ENCODE measurements at regions not wholly inside any gene's neighbourhood (a gene's known extent, or its start where the extent isn't known, plus 50 kb on each side); places are given as distances from the start of the nearest gene placed in this dataset.

DNA sequence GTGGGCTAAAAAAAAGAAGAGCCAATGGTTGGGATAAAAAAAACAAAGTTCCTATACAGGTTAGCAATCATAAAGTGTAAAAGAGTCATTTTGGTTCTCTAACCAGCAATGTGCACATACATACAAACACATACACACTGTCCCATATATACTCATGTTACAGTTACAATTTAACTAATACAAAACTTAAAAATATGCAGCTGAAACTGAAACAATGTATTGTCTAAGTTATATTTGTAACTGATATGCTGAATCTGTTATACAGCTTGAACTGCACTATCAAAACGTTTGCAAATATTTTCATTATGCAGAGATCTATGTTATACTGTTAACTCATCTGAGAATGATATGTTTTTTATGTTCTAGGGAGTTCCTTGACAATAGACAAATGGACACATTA lies 173.7 kb downstream of the KLF12 start:
- DNase-seq = no peak

DNA sequence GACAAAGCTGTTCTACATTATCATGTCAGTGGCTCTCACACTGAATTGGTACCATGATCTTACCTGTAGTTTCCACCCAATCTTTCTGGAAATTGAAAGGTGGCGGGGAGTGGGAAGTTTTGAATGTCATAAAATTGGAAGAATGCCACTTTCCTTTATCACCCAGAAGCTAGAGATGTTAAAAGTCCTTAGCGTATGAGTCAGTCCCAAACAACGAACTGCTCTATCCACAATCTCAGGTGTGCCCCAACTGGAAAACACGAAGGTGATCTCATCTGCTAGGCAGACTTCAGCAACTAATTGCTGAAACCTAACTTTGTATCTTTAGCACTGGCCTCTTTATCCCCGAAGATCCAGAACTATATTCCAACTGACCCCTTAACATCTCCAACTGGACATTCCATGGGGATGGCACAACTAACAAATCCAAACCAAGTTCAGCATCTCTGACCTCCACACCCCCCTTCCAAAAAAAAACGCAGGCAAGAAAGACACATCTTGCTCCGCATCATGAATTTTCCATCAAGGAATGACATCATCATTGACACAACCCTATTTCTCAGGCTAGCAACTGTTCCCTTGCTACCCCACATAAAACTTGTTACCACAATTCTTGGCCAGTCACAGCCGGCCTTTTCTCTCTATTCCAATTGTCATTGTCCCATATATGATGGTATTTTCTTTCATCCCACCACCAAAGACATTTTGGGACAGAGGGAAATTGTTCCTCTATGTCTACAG lies 175.4 kb downstream of the KLF12 start:
- DNase-seq = no peak

DNA sequence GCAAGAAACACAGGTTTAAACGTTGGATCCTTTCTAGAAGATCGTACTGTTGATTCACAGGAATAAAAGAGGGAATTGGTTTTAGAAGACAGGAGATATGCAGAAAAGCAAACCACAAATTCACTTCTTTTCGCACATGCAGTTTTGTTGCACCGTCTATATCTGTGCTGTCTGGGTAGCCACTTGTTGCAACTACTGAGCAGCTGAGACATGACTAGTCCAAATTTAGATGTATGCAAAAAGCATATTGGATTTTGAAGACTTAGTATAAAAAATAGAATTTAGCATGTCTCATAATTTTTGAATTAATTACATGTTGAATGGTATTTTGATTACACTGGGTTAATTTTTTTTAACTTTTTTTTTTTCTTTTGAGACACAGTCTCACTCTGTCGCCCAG lies 176.3 kb downstream of the KLF12 start:
- DNase-seq = no peak

DNA sequence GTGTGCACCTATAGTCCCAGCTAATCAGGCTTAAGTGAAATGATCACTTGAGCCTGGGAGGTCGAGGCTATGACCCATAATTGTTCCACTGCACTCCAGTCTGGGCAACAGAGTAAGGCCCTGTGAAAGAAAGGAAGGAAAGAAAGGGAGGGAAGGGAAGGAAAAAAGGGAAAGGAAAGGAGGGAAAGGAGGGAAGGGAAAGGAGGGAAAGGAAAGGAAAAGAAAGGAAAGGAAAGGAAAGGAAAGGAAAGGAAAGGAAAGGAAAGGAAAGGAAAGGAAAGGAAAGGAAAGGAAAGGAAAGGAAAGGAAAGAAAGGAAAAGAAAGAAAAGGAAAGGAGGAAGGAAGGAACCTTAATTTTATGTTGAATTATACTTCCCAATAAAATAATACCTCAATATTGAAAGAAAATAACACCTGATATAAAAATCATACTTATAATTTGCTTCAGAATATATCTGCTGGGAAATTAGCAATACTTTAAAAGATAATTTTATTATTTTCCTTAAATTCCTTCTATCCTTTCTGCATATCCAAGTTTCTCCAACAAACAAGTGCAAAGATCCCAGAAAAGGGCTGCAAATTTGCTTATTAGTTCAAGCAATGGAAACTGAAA lies 177.3 kb downstream of the KLF12 start:
- no peak for DNase-seq

DNA sequence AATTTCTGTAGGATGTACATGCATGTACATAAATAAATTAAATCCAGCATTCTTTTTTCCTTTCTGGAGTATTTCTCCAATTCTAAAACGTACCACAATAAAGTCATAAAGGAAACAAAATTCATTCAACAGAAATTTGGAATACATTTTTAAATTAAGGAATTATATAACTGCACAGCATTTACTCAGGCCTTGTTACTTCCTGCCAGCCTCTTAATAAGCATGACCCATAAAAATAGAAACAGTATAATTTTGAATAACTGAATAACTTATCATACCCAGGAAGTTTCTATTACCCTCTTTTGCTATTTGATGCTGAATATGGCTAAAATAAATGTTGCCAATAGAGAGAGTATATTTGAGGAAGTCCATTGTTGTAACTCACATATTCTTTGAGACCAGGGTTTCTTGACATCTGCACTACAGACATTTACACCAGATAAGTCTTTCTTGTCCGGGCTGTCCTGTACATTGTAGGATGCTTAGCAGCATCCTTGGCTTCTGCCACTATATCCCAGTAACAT lies 178.2 kb downstream of the KLF12 start:
- DNase-seq = no peak

DNA sequence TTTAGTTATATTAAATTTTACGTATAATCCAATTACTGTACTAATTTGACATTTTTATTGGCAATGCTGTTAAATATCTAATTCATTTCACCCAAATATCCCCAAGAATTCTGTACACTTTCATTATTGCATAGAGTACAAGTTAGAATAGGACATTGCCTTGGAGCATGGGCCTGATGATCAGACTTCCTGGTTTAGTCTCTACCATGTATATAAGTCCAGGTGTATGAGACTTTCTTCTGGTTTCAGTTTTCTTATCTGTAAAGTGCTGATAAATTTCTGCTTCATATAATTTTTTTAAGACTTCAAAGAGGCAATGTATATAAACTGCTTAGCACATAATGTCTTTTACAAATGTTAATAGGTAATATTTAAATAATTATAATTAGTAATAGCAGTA lies 179.4 kb downstream of the KLF12 start:
- DNase-seq = no peak

DNA sequence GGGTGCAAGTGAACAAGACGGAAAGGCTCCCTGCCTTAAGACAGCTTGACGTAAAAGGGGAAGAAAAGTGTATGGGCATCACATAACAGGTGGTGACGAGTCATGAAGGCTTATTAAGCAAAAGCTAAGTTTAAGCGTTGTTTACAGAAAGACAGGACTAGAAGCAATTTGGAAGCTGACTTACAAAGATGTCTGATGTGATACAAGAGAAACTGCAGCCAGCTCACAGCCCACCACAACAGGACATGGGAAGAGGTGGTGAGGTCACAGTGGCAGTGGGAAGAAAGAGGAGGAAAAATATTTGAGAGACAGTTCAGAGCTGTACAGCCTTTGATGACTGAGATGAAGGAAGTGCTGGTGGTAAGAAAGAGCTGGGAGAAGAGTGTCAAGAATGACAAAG lies 181.6 kb downstream of the KLF12 start:
- DNase-seq = no peak

DNA sequence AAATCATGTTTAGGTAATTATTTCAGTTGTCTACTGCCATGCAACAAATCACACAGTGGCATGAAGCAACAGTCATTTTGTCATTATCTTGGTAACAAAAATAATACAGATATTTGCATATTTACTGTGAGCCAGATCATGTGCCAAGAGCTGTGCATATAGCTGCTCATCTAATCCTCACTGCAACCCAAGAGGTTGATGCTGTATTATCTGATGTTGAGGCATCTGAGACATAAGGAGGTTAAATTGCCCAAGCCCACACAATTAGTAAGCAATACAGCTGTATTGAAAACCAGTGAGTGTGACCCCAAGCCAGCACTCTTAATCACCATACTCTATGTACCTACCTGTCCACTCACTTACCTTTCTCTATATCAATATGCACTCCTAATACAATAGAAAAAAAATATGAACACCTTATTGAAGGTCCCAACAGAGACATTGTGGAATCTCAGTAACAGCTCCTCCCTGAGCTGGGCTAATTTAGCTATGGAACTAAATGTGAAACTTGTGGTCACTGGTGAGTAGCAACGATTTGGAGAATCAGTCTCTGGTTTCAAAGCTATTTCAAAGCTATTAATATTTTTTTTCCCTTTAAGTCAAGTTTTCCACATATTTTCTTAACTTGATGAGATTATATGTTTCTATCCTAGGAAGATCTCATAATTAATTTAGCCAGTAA lies 185.2 kb downstream of the KLF12 start:
- DNase-seq = no peak

DNA sequence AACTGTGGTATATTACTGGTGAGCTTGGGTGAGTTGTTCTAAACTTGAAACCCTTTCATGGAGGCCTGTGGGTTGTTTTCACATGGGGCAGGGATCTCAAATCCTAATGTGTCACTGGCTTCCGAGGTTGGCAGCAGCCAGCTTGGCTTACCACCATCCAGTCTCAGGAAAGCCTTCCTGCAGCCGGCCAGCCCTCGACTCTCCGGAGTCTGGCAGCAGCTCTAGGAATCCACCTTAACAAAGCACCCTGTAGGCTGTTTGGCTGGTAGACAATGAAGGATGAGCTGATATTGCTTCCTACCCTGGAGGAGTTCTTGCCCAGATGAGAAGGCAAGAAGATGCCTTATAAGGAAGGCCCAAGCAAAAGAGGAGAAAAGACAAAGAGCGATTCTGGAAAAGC lies 188.3 kb downstream of the KLF12 start:
- no peak for DNase-seq

DNA sequence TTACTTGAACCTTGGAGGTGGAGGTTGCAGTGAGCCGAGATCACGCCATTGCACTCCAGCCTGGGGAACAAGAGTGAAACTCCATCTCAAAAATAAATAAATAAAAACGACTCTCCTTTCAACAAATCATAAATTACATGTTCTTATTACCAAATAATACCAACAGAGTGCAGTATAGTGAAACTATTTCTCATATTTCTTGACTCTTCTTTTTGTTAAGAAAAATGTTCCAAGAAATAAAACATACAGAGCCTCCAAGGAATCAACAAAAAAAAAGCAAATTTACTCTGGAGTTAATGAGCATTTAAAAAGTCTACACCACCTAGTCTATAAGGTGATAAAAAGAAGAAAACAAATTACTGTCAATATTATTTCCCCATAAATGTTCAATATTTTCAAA lies 188.8 kb downstream of the KLF12 start:
- no peak for DNase-seq

DNA sequence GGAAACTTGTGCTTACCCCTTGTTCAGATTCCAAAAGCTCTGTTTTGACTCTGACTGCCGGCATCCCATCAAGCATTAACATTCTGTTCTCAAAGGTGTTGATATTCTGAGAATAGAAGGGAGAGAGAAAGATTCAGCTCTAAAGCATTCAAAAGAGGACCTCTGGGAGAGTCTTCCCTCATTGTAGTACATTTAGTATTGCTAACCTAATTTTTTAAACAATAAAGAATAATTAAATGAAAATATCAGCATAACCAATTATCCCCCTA lies 190.3 kb downstream of the KLF12 start:
- DNase-seq = no peak

DNA sequence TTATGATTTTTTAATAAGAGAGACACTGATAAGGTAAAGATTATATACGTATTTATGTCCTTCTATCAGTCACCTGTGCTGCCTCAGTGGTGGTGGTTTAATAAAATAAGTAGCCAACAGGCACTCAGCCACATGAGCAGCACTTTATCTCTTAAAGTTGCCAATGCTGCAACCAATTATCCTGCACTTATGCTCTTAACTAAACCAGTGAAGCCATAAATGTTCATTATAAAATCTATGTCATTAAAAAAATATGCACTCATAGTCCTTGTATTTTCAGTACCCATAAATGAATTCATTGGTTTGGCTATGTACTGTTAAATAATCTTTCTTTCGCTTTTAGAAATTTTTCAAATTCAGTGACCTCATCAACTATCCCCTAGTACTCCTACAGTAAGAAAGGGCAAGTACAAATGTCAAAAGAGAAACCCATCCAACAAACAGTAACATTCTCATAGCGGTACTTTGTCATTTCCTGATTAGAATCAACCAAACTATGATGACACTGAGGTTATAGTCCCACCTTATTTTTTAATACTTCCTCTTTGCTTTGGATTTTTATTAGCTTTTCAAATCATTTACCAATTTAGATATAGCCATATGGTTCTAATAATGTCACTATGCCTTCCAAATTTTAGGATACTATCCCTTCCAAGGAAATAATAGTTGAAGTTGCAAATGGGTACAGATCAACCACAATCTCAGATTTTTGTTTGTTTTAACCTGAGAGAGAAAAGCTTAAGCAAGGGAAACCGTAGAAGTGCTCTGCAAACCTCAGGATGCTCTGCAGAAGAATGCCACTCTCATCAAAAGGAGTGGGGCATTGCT lies 190.9 kb downstream of the KLF12 start:
- no peak for DNase-seq

DNA sequence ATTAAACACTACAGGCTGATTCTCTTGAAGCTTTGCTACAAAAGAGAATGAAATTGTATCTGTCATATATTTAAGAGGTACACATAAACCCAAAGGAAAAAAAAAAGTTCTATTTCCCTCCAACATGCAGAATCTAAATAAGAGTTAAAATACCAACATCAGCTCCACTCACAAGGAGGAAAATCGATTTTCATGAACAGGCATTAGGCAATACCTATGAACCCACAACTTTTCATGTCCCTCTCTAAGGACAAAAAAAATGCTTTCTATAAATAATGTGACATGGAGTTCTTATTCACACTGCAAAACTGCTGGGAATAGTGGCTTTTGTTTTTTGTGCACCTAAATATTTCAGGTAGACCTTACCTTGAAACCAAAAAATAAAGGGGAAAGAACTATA lies 192.5 kb downstream of the KLF12 start:
- no peak for DNase-seq

DNA sequence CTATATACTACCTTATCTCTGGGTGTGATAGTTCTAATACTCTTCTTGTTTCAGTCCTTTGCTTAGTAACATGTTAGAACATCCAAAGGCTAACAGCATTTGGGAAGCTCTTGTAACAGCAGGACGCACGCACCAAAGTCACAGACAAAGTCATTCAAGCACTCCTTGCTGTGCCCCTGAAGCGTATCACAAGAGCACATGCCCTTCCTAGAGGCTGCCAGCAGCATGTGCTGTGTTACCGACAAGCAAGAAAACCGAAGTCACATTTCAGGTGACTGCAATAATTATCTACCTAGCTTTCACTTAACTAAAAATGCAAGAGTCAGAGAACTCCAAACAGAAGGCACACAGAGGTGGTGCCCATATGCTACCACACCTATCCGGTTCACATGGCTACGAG lies 194.1 kb downstream of the KLF12 start:
- no peak for DNase-seq

DNA sequence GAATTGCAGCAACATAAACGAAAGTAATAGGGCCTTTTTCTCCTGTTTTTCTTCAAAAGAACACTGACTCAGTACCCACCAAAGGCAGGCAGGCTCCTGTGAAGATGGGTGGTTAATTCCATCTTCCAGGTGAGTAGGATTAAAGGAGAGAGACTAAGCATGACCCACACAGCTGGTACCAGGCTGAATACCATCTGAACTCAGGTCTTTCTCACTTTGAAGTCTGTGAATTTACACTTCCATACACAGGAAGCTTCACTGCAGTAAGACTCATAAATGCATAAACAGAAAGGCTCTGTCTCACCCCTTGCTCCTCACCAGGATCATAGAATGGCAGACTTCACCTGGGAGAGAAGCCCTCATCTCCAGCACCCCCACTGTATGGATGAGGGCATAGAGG lies 194.6 kb downstream of the KLF12 start:
- DNase-seq = no peak

DNA sequence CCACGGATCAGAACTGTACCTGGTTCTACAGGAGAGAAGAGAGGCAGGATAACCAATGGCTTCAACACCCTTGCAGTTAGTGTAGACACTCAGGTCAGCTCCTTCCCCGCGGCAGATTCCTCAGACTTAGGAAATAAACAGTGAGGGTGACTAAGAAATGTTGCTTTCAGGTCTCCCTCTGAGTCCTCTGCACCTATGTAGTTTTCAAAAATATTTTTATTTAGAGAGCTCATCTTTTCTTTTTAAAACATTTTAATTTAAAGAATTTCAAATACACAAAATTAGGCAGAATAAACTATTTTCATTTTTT lies 195.2 kb downstream of the KLF12 start:
- DNase-seq = no peak

DNA sequence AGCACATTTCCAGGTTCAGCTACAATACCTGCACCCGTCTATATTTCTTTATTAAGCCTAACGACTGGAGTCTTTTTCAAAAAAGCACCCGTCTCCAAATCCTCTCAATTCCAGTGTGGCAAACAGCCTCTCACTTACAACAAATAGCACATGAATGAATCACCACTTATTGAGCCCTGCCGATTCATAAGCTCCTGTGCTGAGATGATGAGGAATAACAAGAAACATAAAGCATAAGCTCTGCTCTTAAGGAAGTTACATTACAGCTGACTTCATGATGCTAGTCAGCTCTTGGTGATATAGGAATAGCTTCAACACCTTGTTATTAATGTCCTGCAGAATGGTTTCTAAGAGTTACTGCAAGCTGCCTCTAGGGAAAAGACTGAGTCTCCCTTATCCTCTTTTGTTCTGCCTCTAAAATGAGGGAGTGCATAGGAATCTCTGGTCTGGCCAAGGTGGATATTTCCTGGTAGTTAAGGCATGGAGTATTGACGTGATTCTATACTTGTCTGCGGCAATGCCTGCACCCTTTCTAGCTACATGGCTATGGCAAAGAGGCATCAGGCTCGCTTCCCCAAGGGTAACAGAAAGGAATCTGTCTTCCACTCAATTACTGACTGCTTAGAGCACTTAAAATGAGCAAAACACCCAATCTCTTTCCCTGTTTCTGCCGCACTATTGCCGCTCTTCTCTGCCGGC lies 195.7 kb downstream of the KLF12 start:
- DNase-seq = no peak

DNA sequence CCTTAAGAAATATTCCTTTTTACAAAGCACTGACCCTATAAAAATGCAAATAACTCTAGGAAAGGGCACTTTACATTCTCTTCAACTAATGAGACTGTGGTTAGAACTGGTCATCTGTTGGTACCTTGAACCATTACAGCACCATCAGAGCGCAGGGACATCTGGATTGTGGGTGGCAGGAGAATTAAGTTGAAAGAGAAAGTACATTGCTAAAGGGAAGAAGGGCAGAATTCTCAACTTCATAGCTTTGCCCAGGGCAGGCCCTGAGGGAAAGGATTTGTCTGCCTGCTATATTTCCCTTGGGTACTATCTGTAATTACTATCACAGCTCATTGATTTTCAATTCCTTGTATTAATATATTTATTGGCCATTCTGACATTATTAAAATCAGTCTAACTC lies 196.8 kb downstream of the KLF12 start:
- DNase-seq = no peak

DNA sequence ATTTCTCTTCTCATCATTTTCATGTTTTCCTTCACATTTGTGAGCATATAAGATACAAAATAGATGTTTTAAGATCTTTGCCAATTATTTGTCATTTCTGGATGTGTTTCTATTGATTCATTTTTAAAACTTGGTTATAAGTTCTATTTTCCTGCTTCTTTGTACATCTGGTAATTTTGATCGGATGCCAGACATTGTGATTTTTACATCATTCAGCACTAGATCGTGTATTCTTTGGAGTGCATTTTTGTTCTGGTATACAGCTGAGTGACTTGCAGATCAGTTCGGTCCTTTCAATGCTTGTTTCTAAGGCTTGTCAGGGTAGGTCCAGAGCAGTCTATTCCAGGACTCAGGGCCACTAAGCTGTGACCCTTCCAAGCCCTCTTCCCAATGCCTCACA lies 198.2 kb downstream of the KLF12 start:
- DNase-seq = no peak

DNA sequence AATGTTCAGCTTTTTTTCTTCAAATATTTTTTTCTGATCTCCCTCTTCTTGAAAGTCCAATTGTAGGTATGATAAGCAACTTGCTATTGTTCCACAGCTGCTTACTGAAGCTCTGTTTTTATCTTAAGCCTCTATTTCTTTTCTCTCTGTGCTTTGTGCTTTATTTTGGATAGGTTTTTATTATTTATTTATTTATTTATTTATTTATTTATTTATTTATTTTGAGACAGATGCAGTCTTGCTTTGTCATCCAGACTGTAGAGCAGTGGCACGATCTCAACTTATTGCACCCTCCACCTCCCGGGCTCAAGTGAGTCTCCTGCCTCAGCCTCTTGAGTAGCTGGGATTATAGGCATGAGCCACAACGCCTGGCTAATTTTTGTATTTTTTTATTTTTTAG lies 199.4 kb downstream of the KLF12 start:
- no peak for DNase-seq

DNA sequence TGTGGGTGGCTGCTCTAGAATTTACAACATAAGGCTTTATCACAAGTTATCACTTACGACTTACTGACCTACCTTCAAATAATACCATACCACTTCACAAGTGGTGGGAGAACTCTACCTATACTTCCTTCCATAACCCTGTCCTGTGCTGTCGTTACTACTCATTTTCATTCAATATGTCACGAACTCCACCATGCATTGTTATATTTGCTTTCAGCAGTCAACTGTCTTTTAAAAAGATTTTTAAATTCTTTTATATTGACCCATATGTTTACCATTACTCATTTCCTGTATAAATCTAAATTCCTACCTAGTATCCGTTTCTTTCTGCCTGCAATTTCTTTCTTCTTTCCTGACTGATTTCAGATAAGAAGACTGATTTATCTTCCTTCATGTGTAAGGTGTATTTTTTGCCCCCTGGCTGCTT lies 200.0 kb downstream of the KLF12 start:
- no peak for DNase-seq

DNA sequence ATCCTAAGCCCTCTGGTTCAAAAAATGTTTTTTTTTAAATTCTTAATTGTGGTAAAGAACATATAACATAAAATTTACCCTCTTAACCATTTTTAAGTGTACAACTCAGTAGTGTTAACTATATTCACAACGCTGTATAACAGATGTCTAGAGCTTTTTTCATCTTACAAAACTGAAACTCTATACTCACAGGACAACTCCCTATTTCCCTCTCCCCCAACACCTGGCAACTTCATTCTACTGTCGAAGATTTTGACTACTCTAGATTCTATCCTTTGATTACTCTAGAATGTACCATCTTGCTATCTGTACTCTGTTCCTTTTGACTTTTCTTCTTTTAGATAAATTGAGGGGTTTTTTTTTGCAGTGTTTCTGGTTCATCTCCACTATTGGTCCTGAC lies 200.4 kb downstream of the KLF12 start:
- no peak for DNase-seq

DNA sequence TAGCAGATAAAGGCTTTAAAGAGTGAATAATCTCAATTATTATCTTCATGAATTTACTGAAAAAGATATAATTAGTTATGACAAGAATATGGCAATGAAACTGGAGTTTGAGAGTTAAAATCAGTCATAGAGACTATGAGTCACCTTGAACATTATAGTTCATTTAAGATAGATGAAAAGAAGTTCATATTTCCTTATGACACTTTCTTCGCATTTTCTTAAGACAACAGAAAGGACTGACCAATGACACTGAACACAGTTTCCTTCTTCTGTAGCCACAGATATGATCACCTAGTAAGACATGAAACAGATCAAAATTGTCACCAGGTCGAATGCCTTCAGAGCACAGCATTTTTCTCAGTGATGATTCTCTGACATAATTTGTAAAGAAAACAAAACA lies 202.1 kb downstream of the KLF12 start:
- DNase-seq = no peak
